ENCODE measurements at regions not wholly inside any gene's neighbourhood (a gene's known extent, or its start where the extent isn't known, plus 50 kb on each side); places are given as distances from the start of the nearest gene placed in this dataset.

DNA sequence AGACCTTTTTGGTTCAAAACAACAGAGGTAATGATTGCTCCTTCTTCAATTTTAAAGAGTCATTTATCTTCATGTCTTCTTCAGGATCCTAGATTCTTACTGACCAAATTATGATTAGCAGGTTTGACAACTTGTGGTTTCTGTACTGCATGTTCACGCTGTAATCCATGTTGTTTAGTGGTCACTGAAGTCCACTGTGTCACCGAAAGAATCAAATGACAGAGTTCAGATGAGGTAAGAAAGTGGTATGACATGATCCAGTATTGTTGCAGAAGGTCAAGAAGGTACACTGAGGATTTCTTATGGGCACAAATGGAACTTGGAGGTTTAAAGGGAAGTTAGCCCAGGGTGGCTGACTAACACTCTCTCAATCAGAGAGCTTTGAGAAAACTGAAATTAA lies 649.2 kb downstream of the EFNA5 start:
- TF ChIP-seq, protein P1, sequence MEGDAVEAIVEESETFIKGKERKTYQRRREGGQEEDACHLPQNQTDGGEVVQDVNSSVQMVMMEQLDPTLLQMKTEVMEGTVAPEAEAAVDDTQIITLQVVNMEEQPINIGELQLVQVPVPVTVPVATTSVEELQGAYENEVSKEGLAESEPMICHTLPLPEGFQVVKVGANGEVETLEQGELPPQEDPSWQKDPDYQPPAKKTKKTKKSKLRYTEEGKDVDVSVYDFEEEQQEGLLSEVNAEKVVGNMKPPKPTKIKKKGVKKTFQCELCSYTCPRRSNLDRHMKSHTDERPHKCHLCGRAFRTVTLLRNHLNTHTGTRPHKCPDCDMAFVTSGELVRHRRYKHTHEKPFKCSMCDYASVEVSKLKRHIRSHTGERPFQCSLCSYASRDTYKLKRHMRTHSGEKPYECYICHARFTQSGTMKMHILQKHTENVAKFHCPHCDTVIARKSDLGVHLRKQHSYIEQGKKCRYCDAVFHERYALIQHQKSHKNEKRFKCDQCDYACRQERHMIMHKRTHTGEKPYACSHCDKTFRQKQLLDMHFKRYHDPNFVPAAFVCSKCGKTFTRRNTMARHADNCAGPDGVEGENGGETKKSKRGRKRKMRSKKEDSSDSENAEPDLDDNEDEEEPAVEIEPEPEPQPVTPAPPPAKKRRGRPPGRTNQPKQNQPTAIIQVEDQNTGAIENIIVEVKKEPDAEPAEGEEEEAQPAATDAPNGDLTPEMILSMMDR (IDR thresholded peaks at IDR 0.05), result no peak
- TF ChIP-seq POLR2A (IDR thresholded peaks at IDR 0.05), result no peak
